AG04450 (cell line): ENCODE measurements at regions not wholly inside any gene's neighbourhood (a gene's known extent, or its start where the extent isn't known, plus 50 kb on each side); places are given as distances from the start of the nearest gene placed in this dataset.

Source experiments
- CTCF ChIA-PET: fragments of 300-600, 350-600 bp; formaldehyde crosslinking; extraction: SDS; loops from one replicate; lab custom pipeline; 2022; ENCODE audit warnings: antibody characterized with exemption, inconsistent platforms; lab: Charles Lee
- POLR2A ChIA-PET: fragments of 350-600 bp; formaldehyde crosslinking; extraction: SDS; loops from one replicate; lab custom pipeline; 2021; ENCODE audit warnings: antibody characterized with exemption, inconsistent platforms; lab: Yijun Ruan, JAX
- DNase-seq: peaks from one replicate; pipeline ENCODE4 v3.0.0-alpha.2; 2011; ENCODE audit warnings: low read depth, low spot score
- H3K27ac ChIP-seq: one replicate; pipeline ENCODE4 v1.5.1; 2012; ENCODE audit warnings: low read depth, low read length, control low read depth
- H3K27me3 ChIP-seq: one replicate; pipeline ENCODE4 v1.6.0; 2012; ENCODE audit warnings: low read length; ENCODE audit not compliant: control insufficient read depth, insufficient read depth
- H3K4me3 ChIP-seq: 2 replicates; pipeline ENCODE4 v1.5.1; 2011; ENCODE audit warnings: mild to moderate bottlenecking, low read depth, low read length, control low read depth
- H3K9me3 ChIP-seq: 2 replicates; pipeline ENCODE4 v1.5.1; 2012; ENCODE audit warnings: low read length; ENCODE audit not compliant: control insufficient read depth, insufficient read depth
- TF ChIP-seq, protein P1 (sequence below): IDR thresholded peaks from 2 replicates; pipeline ENCODE4 v1.5.1; 2011; ENCODE audit warnings: low read depth, low read length, control low read depth, inconsistent platforms

DNA sequence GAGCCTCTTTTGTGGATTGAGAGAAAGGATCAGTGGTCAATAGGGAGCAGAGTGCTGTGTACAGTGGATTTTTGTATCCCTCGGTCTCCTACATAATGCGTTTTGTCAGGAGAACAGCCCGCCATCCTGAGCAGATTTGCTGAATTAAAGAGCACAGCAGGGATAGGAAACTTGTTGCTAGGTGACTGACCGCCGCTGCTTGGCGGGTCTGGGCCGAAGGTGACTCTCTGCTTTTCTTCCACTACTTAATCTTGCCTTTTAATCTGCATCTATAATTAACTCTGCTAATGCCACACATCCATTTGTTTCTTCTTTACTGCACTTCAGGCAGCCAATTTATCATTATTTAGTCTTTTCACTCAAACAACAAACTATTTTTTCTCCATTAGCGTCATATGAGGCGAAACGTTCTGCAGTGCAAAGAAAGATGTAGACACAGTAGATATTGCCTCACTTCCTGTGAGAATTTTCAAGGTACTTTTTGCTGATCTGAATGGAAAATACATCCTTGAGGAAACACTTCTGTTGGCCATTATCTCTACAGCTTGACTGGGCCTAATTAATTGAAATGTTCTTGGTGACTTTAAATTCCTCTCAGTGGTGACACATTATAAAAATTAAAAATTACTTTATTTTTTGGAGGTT lies 108.0 kb downstream of the PPM1A start:
- CTCF ChIA-PET = no interaction called here

DNA sequence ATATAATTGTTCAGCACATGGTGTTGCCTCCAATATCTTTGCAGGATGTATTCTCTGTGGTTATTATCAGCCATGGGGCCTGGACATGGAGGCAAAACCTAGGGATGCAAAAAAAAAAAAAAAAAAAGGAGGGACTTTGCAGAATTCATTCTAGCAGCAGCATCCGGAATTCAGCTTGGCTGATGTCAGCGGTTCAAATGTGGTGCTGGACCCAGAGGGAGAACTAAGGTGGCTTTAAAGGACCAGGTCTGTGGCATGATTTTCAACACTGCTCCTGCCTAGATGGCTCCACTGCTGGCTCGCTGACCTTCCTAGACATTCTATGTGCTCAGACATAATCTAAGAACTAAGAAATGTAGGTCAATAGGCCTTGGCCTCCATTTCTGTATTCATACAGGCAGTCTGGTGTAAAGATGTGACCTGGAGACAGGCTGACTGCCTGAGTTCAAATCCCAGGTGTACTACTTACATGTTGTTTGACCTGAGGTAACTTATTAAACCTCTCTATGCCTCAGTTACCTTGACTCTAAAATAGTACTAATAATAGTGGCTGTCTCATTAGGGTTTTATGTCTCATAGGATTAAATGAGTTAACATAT lies 108.6 kb downstream of the PPM1A start:
- TF ChIP-seq, protein P1, sequence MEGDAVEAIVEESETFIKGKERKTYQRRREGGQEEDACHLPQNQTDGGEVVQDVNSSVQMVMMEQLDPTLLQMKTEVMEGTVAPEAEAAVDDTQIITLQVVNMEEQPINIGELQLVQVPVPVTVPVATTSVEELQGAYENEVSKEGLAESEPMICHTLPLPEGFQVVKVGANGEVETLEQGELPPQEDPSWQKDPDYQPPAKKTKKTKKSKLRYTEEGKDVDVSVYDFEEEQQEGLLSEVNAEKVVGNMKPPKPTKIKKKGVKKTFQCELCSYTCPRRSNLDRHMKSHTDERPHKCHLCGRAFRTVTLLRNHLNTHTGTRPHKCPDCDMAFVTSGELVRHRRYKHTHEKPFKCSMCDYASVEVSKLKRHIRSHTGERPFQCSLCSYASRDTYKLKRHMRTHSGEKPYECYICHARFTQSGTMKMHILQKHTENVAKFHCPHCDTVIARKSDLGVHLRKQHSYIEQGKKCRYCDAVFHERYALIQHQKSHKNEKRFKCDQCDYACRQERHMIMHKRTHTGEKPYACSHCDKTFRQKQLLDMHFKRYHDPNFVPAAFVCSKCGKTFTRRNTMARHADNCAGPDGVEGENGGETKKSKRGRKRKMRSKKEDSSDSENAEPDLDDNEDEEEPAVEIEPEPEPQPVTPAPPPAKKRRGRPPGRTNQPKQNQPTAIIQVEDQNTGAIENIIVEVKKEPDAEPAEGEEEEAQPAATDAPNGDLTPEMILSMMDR = no peak
- ChIA-PET POLR2A (no interaction called here), CTCF (no interaction called here)
- peaks cover 10% of the 10 kb centered on the region for H3K27me3 ChIP-seq
- DNase-seq = no peak
- no peak overlapping the region for H3K27ac ChIP-seq
- no peaks in the 10 kb centered on the region for H3K9me3 ChIP-seq
- H3K4me3 ChIP-seq = no peak overlapping the region

More for the DNA sequence above, 108.0 kb downstream of the PPM1A start:
- TF ChIP-seq, protein P1 = no peak
- no peak for DNase-seq
- Histone ChIP-seq H3K27ac (no peak overlapping the region), H3K4me3 (no peak overlapping the region), H3K9me3 (no peaks in the 10 kb centered on the region), H3K27me3 (peaks cover 10% of the 10 kb centered on the region)
- POLR2A ChIA-PET = no interaction called here

DNA sequence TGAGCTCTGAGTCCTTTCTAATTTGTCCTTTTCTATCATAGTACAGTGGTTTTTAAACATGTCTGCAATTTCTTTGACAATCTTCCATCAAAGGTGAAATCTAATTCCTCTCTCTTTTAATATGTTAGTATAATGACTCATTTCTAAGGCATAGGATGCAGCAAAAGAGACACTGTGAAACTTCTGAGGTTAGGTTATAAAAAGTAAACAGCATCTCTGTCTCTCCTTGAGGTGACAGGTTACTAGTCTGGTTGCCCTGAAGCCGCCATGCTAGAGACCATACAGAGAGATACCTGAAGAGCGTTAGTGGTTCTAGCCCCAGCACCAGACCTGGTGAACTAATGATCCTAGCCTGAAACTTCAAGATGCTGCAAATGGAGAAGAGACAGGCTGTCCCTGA lies 114.3 kb downstream of the PPM1A start:
- ChIA-PET CTCF (no interaction called here), POLR2A (no interaction called here)
- no peaks in the 10 kb centered on the region for H3K9me3 ChIP-seq
- DNase-seq = no peak
- no peak overlapping the region for H3K4me3 ChIP-seq
- H3K27ac ChIP-seq = no peak overlapping the region
- TF ChIP-seq, protein P1 = no peak
- H3K27me3 ChIP-seq = no peaks in the 10 kb centered on the region

DNA sequence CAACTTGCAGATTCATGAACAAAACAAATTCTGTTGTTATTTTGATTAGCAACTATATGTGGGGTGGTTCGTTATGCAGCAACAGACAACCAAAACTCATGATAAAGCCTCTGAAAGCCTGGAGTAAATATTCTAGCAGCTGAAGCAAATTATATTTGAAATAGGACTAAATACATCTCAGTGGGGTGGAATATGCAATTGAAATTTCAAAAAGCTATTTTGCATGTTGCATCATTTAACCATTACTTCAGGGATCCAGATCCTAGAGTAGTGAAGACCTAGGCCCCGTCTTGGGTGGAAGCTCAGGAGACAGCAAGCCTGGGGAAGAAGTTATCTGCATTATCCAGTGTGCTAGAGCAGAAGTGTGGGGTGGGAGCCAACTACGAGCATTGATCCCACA lies 114.7 kb downstream of the PPM1A start:
- Histone ChIP-seq H3K4me3 (no peak overlapping the region), H3K27me3 (no peaks in the 10 kb centered on the region), H3K9me3 (no peaks in the 10 kb centered on the region), H3K27ac (no peak overlapping the region)
- CTCF ChIA-PET = no interaction called here
- POLR2A ChIA-PET = no interaction called here
- DNase-seq = no peak
- TF ChIP-seq, protein P1 = no peak

DNA sequence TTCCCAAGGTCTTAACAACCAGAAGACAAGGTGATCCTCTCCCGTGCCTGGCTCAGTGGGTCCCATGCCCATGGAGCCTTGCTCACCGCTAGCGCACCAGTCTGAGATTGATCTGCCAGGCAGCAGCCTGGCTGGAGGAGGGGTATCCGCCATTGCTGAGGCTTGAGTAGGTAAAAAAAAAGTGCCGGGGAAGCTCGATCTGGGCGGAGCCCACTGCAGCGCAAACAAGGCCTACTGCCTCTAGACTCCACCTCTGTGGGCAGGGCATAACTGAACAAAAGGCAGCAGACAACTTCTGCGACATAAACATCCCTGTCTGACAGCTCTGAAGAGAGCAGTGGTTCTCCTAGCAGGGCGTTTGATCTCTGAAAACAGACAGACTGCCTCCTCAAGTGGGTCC lies 104.0 kb downstream of the C14orf39 start:
- H3K27me3 ChIP-seq = no peaks in the 10 kb centered on the region
- CTCF ChIA-PET = no interaction called here
- H3K4me3 ChIP-seq = no peak overlapping the region
- TF ChIP-seq, protein P1 = no peak
- H3K9me3 ChIP-seq = no peaks in the 10 kb centered on the region
- no peak overlapping the region for H3K27ac ChIP-seq
- DNase-seq = no peak
- POLR2A ChIA-PET = no interaction called here
